ENCODE measurements at regions not wholly inside any gene's neighbourhood (a gene's known extent, or its start where the extent isn't known, plus 50 kb on each side); places are given as distances from the start of the nearest gene placed in this dataset.

DNA sequence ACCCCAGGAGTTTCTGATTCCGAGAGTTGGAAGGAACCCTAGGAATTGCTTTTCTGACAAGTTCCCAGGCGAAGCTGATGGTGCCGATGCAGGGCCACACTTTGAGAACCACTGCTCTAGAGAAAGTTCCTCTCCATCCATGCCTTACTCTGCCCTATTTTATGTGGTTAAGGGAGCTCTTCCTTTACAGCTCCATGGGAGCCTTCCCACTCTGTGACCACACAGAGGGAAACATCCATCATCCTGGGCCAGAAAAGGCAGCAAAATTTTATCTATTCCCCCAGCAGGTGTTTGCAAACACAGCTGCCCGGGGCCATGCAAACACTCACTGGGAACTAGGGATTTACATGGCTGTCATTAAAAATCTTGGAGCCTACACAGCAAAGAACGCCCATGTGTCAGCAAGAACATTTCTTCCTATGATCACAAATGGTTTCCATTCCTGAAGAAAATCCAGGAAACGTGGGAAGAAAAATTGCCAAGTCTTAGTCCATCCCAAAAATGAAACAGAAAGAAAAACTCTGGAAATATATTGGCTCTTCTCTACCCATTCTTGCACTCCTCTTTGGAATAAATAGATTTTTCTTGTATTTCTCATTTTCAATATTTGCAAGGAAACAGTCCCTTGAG, 252.7 kb downstream of the PMP22 start:
- TF ChIP-seq, protein P1, sequence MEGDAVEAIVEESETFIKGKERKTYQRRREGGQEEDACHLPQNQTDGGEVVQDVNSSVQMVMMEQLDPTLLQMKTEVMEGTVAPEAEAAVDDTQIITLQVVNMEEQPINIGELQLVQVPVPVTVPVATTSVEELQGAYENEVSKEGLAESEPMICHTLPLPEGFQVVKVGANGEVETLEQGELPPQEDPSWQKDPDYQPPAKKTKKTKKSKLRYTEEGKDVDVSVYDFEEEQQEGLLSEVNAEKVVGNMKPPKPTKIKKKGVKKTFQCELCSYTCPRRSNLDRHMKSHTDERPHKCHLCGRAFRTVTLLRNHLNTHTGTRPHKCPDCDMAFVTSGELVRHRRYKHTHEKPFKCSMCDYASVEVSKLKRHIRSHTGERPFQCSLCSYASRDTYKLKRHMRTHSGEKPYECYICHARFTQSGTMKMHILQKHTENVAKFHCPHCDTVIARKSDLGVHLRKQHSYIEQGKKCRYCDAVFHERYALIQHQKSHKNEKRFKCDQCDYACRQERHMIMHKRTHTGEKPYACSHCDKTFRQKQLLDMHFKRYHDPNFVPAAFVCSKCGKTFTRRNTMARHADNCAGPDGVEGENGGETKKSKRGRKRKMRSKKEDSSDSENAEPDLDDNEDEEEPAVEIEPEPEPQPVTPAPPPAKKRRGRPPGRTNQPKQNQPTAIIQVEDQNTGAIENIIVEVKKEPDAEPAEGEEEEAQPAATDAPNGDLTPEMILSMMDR (IDR thresholded peaks at IDR 0.05), result no peak
- TF ChIP-seq EZH2 (IDR thresholded peaks at IDR 0.05), result no peak
